ENCODE measurements at regions not wholly inside any gene's neighbourhood (a gene's known extent, or its start where the extent isn't known, plus 50 kb on each side); places are given as distances from the start of the nearest gene placed in this dataset.

DNA sequence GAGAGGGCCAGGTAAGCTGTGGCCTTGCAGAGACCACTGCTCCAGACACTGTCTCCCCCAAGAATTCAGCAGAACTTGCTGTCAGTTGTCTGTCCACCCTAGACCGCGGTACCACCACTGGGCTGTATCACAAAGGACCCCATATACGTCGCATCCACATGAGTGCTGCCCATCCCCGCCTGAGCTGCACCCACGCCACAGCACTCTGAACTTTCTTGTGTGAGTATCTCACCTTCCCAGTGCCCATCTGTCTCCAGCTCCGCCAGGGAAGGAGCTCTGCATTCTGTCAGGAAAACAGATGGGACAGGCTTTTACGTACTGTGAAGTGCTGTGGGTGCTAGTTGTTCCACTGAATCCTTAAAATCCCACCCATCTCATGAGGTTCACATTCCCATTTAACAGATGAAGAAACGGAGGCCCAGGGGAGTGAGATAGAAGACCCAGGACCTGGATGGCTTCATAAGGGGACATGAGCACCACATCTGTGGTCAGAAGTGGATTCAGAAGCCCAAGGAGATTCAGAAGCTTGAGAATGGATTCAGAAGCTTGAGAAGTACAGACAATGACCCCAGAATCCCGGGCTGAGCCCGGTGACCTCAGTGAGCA lies 102.5 kb upstream of the ZMIZ1 start:
- POLR2A ChIA-PET (ENCODE audit: unreplicated experiment) = no interaction called here
- CTCF ChIA-PET = interaction anchor here (1.0 kb wide), 1 partner anchor 9 kb away, joined by 4 read pairs; no protein-coding TSS in a partner anchor
- TF ChIP-seq EZH2 (IDR thresholded peaks at IDR 0.05; ENCODE audit: low read depth) = no peak
- TF ChIP-seq, protein P1, sequence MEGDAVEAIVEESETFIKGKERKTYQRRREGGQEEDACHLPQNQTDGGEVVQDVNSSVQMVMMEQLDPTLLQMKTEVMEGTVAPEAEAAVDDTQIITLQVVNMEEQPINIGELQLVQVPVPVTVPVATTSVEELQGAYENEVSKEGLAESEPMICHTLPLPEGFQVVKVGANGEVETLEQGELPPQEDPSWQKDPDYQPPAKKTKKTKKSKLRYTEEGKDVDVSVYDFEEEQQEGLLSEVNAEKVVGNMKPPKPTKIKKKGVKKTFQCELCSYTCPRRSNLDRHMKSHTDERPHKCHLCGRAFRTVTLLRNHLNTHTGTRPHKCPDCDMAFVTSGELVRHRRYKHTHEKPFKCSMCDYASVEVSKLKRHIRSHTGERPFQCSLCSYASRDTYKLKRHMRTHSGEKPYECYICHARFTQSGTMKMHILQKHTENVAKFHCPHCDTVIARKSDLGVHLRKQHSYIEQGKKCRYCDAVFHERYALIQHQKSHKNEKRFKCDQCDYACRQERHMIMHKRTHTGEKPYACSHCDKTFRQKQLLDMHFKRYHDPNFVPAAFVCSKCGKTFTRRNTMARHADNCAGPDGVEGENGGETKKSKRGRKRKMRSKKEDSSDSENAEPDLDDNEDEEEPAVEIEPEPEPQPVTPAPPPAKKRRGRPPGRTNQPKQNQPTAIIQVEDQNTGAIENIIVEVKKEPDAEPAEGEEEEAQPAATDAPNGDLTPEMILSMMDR (conservative IDR thresholded peaks at IDR 0.05) = no peak
- H3K27me3 ChIP-seq (ENCODE audit: insufficient read depth, low read depth) = no peaks in the 10 kb centered on the region
- intact Hi-C loops (cut with micrococcal nuclease; ENCODE audit: unreplicated experiment) = loop anchor here (5.0 kb wide), 1 partner anchor 919 kb away; no protein-coding TSS in a partner anchor
- no peaks in the 10 kb centered on the region for H3K79me2 ChIP-seq (ENCODE audit: low read depth)
- DNase-seq = no peak
- H4K20me1 ChIP-seq (ENCODE audit: insufficient read depth) = no peaks in the 10 kb centered on the region
- 0 out of 2 replicates have a peak, but pooled peaks cover 2% of the 10 kb centered on the region for H3F3A ChIP-seq (ENCODE audit: insufficient read depth, low read depth)
- peak overlapping the region; percentile 61; the same call in 1 of the 2 replicates for H3K27ac ChIP-seq
- BruUV-seq (replicated peaks) = no TSS peak
- no peaks in the 10 kb centered on the region for H3K9me2 ChIP-seq (ENCODE audit: insufficient read depth)
- no peaks in the 10 kb centered on the region for H3K9me3 ChIP-seq (ENCODE audit: insufficient read depth, low read depth)
- no peak overlapping the region for H3K4me3 ChIP-seq
- no peaks in the 10 kb centered on the region for H3K36me3 ChIP-seq (ENCODE audit: low read depth)
- peaks cover 34% of the 10 kb centered on the region for H3K4me1 ChIP-seq (replicated peaks; ENCODE audit: insufficient read depth)
- no peak overlapping the region for H2AFZ ChIP-seq
- H3K4me2 ChIP-seq = no peak overlapping the region

DNA sequence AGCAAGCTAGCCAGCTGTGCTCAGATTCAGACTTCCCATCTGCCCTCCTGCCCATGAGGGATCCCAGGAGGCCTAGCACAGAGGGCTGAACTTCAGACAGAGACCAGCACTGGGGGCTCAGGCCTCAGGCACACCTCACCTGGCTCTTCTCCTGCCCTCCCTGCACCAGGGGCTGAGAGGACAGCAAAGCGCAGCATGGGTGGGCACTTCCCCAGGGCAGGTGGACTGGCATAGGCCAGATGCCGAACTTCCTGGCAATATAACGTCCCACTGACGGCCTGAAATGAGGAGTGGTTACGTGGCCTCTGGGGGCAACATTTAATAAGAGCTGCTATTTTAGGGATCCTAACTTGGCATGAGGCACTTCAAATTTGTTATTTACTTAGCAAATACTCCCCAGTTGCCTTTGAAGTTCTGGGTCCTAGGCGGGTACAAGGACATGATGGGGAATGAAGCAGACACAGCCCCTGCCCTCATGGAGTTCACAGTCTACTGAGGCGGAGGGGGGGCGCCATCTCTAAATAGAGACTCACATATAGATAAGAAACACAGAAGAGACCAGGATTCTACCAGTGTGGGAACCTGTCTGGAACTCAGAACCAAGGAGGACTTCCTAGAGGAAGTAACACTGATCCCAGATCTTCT lies 101.8 kb upstream of the ZMIZ1 start:
- intact Hi-C loops (cut with micrococcal nuclease; ENCODE audit: unreplicated experiment) = loop anchor here (5.0 kb wide), 1 partner anchor 920 kb away; no protein-coding TSS in a partner anchor

DNA sequence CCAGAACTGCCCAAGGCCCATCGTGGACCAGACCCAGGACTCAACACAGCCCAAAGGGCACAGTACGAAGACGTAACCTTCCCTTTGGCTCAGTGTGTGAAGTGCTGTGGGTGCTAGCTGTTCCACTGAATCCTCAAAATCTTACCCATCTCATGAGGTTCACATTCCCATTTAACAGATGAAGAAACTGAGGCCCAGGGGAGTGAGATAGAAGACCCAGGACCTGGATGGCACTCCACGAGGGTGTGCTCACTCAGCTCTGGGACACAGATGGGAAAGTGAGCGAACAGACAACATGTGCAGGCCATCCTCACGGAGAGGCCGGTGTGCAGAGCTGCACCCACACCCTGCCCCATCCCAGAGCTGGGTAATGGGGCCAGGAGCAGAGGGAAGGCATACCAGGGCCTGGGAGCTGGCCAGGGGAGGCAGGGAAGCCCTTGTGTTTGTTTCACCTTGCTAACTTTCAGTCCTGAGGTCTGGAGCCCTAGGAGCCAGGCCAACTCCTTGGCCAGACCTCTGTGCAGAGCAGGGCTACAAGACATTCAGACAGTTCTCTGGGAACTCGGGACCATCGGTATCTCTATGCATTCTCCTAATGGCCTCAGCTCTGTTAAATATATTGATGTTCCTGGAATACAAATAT lies 100.3 kb upstream of the ZMIZ1 start:
- Histone ChIP-seq H3K36me3 (ENCODE audit: low read depth) (no peaks in the 10 kb centered on the region), H2AFZ (no peak overlapping the region), H3K4me2 (no peak overlapping the region), H3K4me1 (replicated peaks; ENCODE audit: insufficient read depth) (peaks cover 47% of the 10 kb centered on the region), H3F3A (ENCODE audit: insufficient read depth, low read depth) (peaks cover 23% of the 10 kb centered on the region), H3K27ac (no peak overlapping the region), H3K9me3 (ENCODE audit: insufficient read depth, low read depth) (no peaks in the 10 kb centered on the region), H3K79me2 (ENCODE audit: low read depth) (no peaks in the 10 kb centered on the region), H4K20me1 (ENCODE audit: insufficient read depth) (no peaks in the 10 kb centered on the region), H3K9me2 (ENCODE audit: insufficient read depth) (no peaks in the 10 kb centered on the region), H3K4me3 (no peak overlapping the region), H3K27me3 (ENCODE audit: insufficient read depth, low read depth) (no peaks in the 10 kb centered on the region)
- no TSS peak for BruUV-seq (replicated peaks)
- no peak for DNase-seq
- intact Hi-C loops (cut with micrococcal nuclease; ENCODE audit: unreplicated experiment) = loop anchor here (5.0 kb wide), 1 partner anchor 921 kb away; no protein-coding TSS in a partner anchor
- TF ChIP-seq, protein P1 (conservative IDR thresholded peaks at IDR 0.05) = no peak
- no peak for TF ChIP-seq EZH2 (IDR thresholded peaks at IDR 0.05; ENCODE audit: low read depth)
- CTCF ChIA-PET = no interaction called here
- POLR2A ChIA-PET (ENCODE audit: unreplicated experiment) = interaction anchor here (0.6 kb wide), 2 partner anchors 103 to 274 kb away, joined by 9 to 15 read pairs; no protein-coding TSS in a partner anchor

More for the DNA sequence above, 101.8 kb upstream of the ZMIZ1 start:
- no TSS peak for BruUV-seq (replicated peaks)
- no peak overlapping the region for H3K4me3 ChIP-seq
- peaks cover 41% of the 10 kb centered on the region for H3K4me1 ChIP-seq (replicated peaks; ENCODE audit: insufficient read depth)
- no peaks in the 10 kb centered on the region for H3K36me3 ChIP-seq (ENCODE audit: low read depth)
- no peaks in the 10 kb centered on the region for H3K9me2 ChIP-seq (ENCODE audit: insufficient read depth)
- no peaks in the 10 kb centered on the region for H3K27me3 ChIP-seq (ENCODE audit: insufficient read depth, low read depth)
- H3K4me2 ChIP-seq = no peak overlapping the region
- no peak overlapping the region for H2AFZ ChIP-seq
- H3K9me3 ChIP-seq (ENCODE audit: insufficient read depth, low read depth) = no peaks in the 10 kb centered on the region
- H4K20me1 ChIP-seq (ENCODE audit: insufficient read depth) = no peaks in the 10 kb centered on the region
- CTCF ChIA-PET = no interaction called here
- H3K79me2 ChIP-seq (ENCODE audit: low read depth) = no peaks in the 10 kb centered on the region
- POLR2A ChIA-PET (ENCODE audit: unreplicated experiment) = no interaction called here
- TF ChIP-seq, protein P1 (conservative IDR thresholded peaks at IDR 0.05) = no peak
- TF ChIP-seq EZH2 (IDR thresholded peaks at IDR 0.05; ENCODE audit: low read depth) = no peak
- no peak overlapping the region for H3K27ac ChIP-seq
- H3F3A ChIP-seq (ENCODE audit: insufficient read depth, low read depth) = peaks cover 9% of the 10 kb centered on the region; the same call in 1 of the 2 replicates
- DNase-seq = no peak

Data from PC-9 (cell line).